ENCODE measurements at regions not wholly inside any gene's neighbourhood (a gene's known extent, or its start where the extent isn't known, plus 50 kb on each side); places are given as distances from the start of the nearest gene placed in this dataset.

- intact Hi-C loops (cut with micrococcal nuclease), result no loop called here
- H3K27ac Mint-ChIP-seq, result no peak overlapping the region
- H3K9me3 Mint-ChIP-seq, result peaks cover 4% of the 10 kb centered on the region
- no peaks in the 10 kb centered on the region for H3K27me3 Mint-ChIP-seq (ENCODE audit: low read depth)
- H3K36me3 Mint-ChIP-seq (ENCODE audit: low read depth), result no peaks in the 10 kb centered on the region
- DNase-seq, result no peak
- H3K4me3 Mint-ChIP-seq, result no peak overlapping the region
- no peaks in the 10 kb centered on the region for H3K4me1 Mint-ChIP-seq (ENCODE audit: low read depth)
- CTCF ChIA-PET, result no interaction called here
Observed at GRCh38 chr4:167721617-167722486, 370.5 kb upstream of the ANXA10 start.

- Mint-ChIP-seq H3K4me1 (ENCODE audit: low read depth) (no peaks in the 10 kb centered on the region), H3K9me3 (peaks cover 4% of the 10 kb centered on the region), H3K27ac (no peak overlapping the region), H3K36me3 (ENCODE audit: low read depth) (no peaks in the 10 kb centered on the region), H3K4me3 (no peak overlapping the region), H3K27me3 (ENCODE audit: low read depth) (no peaks in the 10 kb centered on the region)
- CTCF ChIA-PET, result no interaction called here
- intact Hi-C loops (cut with micrococcal nuclease), result no loop called here
- DNase-seq, result no peak
Observed at GRCh38 chr4:167722487-167722808, 369.9 kb upstream of the ANXA10 start.

- Mint-ChIP-seq H3K27me3 (ENCODE audit: low read depth) (no peaks in the 10 kb centered on the region), H3K4me1 (ENCODE audit: low read depth) (no peaks in the 10 kb centered on the region), H3K27ac (no peak overlapping the region), H3K36me3 (ENCODE audit: low read depth) (no peaks in the 10 kb centered on the region), H3K9me3 (peaks cover 12% of the 10 kb centered on the region), H3K4me3 (no peak overlapping the region)
- intact Hi-C loops (cut with micrococcal nuclease), result no loop called here
- no peak for DNase-seq
- CTCF ChIA-PET, result no interaction called here
Observed at GRCh38 chr4:167724941-167725340, 367.4 kb upstream of the ANXA10 start.

DNA sequence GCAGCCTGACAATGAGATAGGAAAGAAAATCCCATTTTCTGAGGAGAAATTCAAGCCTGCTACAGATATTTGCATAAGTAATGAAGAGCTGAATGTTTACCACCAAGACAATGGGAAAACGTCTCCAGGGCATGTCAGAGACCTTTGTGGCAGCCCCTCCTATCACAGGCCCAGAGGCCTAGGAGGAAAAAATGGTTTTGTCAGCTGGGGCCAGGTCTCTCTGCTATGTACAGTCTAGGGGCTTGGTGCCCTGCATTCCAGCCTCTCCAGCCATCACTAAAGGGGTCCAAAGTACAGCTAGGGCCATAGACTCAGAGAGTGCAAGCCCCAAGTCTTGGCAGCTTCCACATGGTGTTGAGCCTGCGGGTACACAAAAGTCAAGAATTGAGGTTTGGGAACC lies 361.6 kb upstream of the ANXA10 start:
- no peaks in the 10 kb centered on the region for H3K4me1 Mint-ChIP-seq (ENCODE audit: low read depth)
- intact Hi-C loops (cut with micrococcal nuclease), result no loop called here
- CTCF ChIA-PET, result no interaction called here
- H3K9me3 Mint-ChIP-seq, result peaks cover 32% of the 10 kb centered on the region
- no peak overlapping the region for H3K27ac Mint-ChIP-seq
- H3K27me3 Mint-ChIP-seq (ENCODE audit: low read depth), result no peaks in the 10 kb centered on the region
- no peak for DNase-seq
- H3K36me3 Mint-ChIP-seq (ENCODE audit: low read depth), result peaks cover 1% of the 10 kb centered on the region
- H3K4me3 Mint-ChIP-seq, result no peak overlapping the region

GRCh38 chr4:167745024-167745687 lies 347.2 kb upstream of the ANXA10 start:
- no peaks in the 10 kb centered on the region for H3K27me3 Mint-ChIP-seq (ENCODE audit: low read depth)
- no peak for DNase-seq
- H3K4me1 Mint-ChIP-seq (ENCODE audit: low read depth), result no peaks in the 10 kb centered on the region
- no peaks in the 10 kb centered on the region for H3K9me3 Mint-ChIP-seq
- no peaks in the 10 kb centered on the region for H3K36me3 Mint-ChIP-seq (ENCODE audit: low read depth)
- H3K4me3 Mint-ChIP-seq, result no peak overlapping the region
- no peak overlapping the region for H3K27ac Mint-ChIP-seq
- CTCF ChIA-PET, result no interaction called here
- intact Hi-C loops (cut with micrococcal nuclease), result no loop called here

DNA sequence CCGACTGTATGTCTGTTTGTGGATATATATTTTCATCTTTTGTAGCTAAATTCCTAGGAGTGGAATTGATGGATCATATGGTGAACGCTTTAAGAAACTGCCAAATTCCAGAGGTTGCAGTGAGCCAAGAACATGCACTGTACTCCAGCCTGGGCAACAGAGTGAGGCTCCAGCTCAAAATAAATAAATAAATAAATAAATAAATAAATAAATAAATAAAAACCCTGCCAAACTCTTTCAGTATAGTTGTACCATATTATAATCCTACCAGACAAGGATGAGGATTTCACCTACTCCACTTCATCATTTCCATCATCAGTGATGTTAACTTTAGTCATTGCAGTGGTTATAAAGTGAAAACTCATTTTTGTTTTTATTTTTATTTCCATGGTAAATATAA lies 325.1 kb upstream of the ANXA10 start:
- Mint-ChIP-seq H3K4me1 (ENCODE audit: low read depth) (no peaks in the 10 kb centered on the region), H3K9me3 (peaks cover 14% of the 10 kb centered on the region), H3K27ac (no peak overlapping the region), H3K4me3 (no peak overlapping the region), H3K36me3 (ENCODE audit: low read depth) (no peaks in the 10 kb centered on the region), H3K27me3 (ENCODE audit: low read depth) (no peaks in the 10 kb centered on the region)
- DNase-seq, result no peak
- CTCF ChIA-PET, result interaction anchor here (0.9 kb wide), 1 partner anchor 386 kb away, joined by 3 read pairs; no protein-coding TSS in a partner anchor
- intact Hi-C loops (cut with micrococcal nuclease), result no loop called here

DNA sequence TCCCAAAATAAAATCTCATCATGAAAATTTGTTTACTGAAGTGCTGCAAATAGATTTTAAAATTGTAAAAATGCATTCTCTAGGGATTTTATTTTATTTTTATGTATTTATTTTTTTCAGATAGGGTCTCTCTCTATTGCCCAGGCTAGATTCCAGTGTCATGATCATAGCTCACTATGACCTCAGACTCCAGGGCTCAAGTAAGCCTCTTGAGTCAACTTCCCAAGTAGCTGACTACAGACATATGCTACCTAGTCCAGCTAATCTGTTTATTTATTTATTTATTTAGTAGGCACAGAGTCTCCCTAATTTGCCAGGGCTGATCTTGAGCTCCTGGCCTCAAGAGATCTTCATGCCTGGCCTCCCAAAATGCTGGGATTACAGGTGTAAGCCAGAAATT lies 317.7 kb upstream of the ANXA10 start:
- CTCF ChIA-PET, result no interaction called here
- intact Hi-C loops (cut with micrococcal nuclease), result no loop called here
- no peaks in the 10 kb centered on the region for H3K27me3 Mint-ChIP-seq (ENCODE audit: low read depth)
- H3K9me3 Mint-ChIP-seq, result peaks cover 8% of the 10 kb centered on the region
- DNase-seq, result no peak
- H3K4me3 Mint-ChIP-seq, result no peak overlapping the region
- H3K27ac Mint-ChIP-seq, result no peak overlapping the region
- H3K36me3 Mint-ChIP-seq (ENCODE audit: low read depth), result no peaks in the 10 kb centered on the region
- H3K4me1 Mint-ChIP-seq (ENCODE audit: low read depth), result no peaks in the 10 kb centered on the region

DNA sequence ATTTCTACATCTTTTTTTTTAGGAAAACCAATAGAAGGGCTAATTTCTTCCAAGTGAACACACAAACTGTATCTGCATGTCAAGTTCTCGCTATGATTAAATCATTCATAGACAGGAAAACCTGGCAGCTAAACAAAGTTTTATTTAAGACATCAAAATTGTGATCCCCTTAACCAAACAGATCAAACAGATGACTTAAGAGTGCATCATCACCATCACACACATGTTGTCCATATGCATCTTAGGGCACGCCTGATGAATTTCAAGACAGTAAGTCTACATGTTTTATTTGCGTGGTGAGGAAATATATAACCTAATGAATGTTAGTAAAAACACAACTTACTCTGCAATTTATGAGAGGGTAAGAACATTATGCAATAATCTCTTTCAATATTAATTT lies 317.0 kb upstream of the ANXA10 start:
- Mint-ChIP-seq H3K27me3 (ENCODE audit: low read depth) (no peaks in the 10 kb centered on the region), H3K36me3 (ENCODE audit: low read depth) (no peaks in the 10 kb centered on the region), H3K27ac (no peak overlapping the region), H3K4me3 (no peak overlapping the region), H3K4me1 (ENCODE audit: low read depth) (no peaks in the 10 kb centered on the region), H3K9me3 (peaks cover 5% of the 10 kb centered on the region)
- intact Hi-C loops (cut with micrococcal nuclease), result no loop called here
- DNase-seq, result no peak
- CTCF ChIA-PET, result no interaction called here

- no peak for DNase-seq
- no peaks in the 10 kb centered on the region for H3K4me1 Mint-ChIP-seq (ENCODE audit: low read depth)
- intact Hi-C loops (cut with micrococcal nuclease), result no loop called here
- H3K27me3 Mint-ChIP-seq (ENCODE audit: low read depth), result no peaks in the 10 kb centered on the region
- no peaks in the 10 kb centered on the region for H3K36me3 Mint-ChIP-seq (ENCODE audit: low read depth)
- no peak overlapping the region for H3K27ac Mint-ChIP-seq
- H3K9me3 Mint-ChIP-seq, result peaks cover 12% of the 10 kb centered on the region
- no peak overlapping the region for H3K4me3 Mint-ChIP-seq
- CTCF ChIA-PET, result no interaction called here
Observed at GRCh38 chr4:167779280-167779679, 313.1 kb upstream of the ANXA10 start.

GRCh38 chr4:167779864-167780263 lies 312.5 kb upstream of the ANXA10 start:
- no peaks in the 10 kb centered on the region for H3K27me3 Mint-ChIP-seq (ENCODE audit: low read depth)
- no peak overlapping the region for H3K27ac Mint-ChIP-seq
- H3K4me3 Mint-ChIP-seq, result no peak overlapping the region
- H3K9me3 Mint-ChIP-seq, result peaks cover 12% of the 10 kb centered on the region
- no peaks in the 10 kb centered on the region for H3K4me1 Mint-ChIP-seq (ENCODE audit: low read depth)
- CTCF ChIA-PET, result no interaction called here
- DNase-seq, result no peak
- intact Hi-C loops (cut with micrococcal nuclease), result no loop called here
- H3K36me3 Mint-ChIP-seq (ENCODE audit: low read depth), result no peaks in the 10 kb centered on the region

- Mint-ChIP-seq H3K9me3 (peaks cover 8% of the 10 kb centered on the region), H3K4me1 (ENCODE audit: low read depth) (no peaks in the 10 kb centered on the region), H3K36me3 (ENCODE audit: low read depth) (no peaks in the 10 kb centered on the region), H3K27ac (no peak overlapping the region), H3K4me3 (no peak overlapping the region), H3K27me3 (ENCODE audit: low read depth) (no peaks in the 10 kb centered on the region)
- CTCF ChIA-PET, result no interaction called here
- intact Hi-C loops (cut with micrococcal nuclease), result no loop called here
- no peak for DNase-seq
Observed at GRCh38 chr4:167784826-167785225, 307.5 kb upstream of the ANXA10 start.

DNA sequence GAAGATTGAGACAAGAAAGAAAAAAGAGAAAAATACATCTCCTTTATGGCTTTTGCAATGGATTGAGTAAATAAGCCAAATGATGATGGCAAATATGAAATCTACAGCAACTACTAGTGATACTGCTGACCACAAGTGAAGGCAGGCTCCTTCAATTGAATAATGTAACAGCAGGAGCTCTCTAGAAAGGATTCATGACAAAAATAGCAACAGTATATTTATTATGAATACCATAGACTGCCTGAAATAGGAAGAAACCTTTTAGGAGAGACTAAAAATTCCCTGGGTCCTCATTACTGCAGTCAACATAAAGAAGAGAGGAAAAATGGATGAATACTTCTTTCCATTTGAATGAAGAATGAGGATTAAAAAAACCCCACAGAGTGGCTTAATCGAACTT lies 306.8 kb upstream of the ANXA10 start:
- Mint-ChIP-seq H3K36me3 (ENCODE audit: low read depth) (no peaks in the 10 kb centered on the region), H3K4me3 (no peak overlapping the region), H3K4me1 (ENCODE audit: low read depth) (no peaks in the 10 kb centered on the region), H3K27me3 (ENCODE audit: low read depth) (no peaks in the 10 kb centered on the region), H3K9me3 (peaks cover 8% of the 10 kb centered on the region), H3K27ac (no peak overlapping the region)
- CTCF ChIA-PET, result no interaction called here
- intact Hi-C loops (cut with micrococcal nuclease), result no loop called here
- DNase-seq, result no peak

DNA sequence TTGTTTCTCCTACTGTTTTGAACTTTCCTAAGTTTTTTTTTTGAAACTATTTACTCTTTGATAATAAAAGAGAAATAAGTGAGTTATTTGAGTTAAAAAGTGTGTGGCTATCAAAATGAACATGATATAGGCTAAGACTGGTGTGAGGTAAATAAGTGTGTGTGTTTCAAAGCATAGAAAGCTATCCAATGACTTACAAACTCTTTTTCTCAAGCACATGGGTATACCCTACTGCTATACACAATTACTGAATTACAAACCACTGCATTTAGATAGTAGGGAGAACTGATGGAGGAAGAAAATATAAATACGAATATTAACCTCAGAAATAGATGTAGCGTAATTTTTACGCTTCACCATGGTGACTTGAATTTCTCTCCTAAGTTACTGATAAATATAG lies 305.8 kb upstream of the ANXA10 start:
- H3K4me1 Mint-ChIP-seq (ENCODE audit: low read depth), result no peaks in the 10 kb centered on the region
- DNase-seq, result no peak
- H3K9me3 Mint-ChIP-seq, result peaks cover 6% of the 10 kb centered on the region
- no peak overlapping the region for H3K4me3 Mint-ChIP-seq
- CTCF ChIA-PET, result interaction anchor here (0.6 kb wide), 1 partner anchor 368 kb away, joined by 4 read pairs; no protein-coding TSS in a partner anchor
- intact Hi-C loops (cut with micrococcal nuclease), result no loop called here
- no peaks in the 10 kb centered on the region for H3K27me3 Mint-ChIP-seq (ENCODE audit: low read depth)
- no peaks in the 10 kb centered on the region for H3K36me3 Mint-ChIP-seq (ENCODE audit: low read depth)
- H3K27ac Mint-ChIP-seq, result no peak overlapping the region
